NCI-H526 (cell line): ENCODE measurements at regions not wholly inside any gene's neighbourhood (a gene's known extent, or its start where the extent isn't known, plus 50 kb on each side); places are given as distances from the start of the nearest gene placed in this dataset.

Source experiments
- DNase-seq, 2 experiments: peaks; one replicate each; lab custom pipeline; 2025; lab: John Stamatoyannopoulos, UW

DNA sequence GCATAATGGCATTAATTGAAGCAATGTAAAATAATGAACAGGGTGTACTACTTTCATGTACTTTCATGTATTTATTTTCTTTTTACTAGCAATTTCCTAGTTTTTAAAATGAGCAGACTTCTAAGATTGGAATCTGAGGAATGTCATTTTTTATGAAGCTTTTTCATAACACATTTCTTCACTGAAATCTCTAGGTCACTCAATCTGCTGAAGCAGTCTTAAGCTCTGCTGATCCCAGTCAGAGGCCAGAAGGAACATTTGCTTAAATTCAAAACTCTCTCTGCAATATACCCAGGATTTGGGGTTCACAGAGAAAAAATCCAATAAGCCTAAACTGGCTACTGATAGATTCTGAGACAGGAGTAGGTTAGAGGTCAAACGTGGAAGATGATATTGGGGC, 73.6 kb upstream of the CNTN1 start:
- no peak for DNase-seq

DNA sequence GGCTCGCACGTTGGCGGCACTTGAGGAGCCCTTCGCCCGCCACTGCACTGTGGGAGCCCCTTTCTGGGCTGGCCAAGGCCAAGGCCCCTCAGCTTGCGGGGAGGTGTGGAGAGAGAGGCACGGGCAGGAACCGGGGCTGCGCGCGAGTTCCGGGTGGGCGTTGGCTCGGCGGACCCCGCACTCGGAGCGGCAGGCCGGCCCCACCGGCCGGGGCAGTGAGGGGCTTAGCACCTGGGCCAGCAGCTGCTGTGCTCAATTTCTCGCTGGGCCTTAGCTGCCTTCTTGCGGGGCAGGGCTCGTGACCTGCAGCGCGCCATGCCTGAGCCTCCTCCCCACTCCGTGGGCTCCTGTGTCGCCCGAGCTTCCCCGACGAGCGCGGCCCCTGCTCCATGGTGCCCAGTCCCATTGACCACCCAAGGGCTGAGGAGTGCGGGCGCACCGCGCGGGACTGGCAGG, 71.6 kb upstream of the CNTN1 start:
- DNase-seq = no peak

DNA sequence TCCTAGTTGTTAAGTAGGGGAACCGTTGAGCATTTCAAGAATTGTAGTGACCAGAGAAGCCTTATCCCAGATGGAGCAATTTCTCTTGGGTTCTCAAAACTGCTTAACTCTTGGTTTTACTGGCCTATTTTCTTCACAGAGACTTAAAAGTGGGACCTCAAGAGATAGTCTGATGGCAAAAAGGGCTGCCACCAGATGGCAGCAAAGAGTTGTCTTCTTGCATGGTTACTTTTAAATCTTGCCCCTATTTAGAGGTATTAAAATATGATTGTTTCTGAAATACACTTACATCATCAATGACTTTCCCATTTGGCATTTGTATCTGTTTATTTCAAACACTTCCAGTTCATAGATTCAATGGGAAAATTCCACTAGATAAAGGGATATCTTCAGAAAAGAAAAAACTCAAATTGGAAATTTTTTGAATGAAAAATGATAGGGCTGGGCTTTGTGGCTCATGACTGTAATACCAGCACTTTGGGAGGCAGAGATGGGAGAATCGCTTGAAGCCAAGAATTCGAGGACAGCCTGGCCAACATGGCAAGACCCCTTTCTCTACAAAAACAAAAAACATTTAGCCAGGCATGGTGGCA, 69.9 kb upstream of the CNTN1 start:
- DNase-seq = peak in 1 of 2 experiments; percentile 55

DNA sequence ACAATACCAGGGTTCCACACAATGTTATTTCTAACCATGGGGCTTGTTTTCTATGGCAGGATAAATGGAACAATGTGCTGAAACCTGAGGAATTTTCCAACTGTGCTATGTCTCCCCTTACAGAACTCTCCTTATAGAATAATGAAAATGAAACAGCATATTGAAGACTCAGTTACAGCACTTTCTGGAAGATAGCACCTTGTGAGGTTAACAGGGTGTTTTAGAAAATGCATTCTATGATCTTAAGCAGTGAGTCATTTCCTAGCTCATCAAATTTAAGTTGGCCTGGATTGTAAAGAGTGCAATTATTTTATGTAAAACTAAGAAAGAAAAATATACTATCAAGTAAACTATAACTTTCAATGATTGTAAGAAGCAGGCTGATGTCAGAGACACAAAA, 60.1 kb upstream of the CNTN1 start:
- DNase-seq = no peak

DNA sequence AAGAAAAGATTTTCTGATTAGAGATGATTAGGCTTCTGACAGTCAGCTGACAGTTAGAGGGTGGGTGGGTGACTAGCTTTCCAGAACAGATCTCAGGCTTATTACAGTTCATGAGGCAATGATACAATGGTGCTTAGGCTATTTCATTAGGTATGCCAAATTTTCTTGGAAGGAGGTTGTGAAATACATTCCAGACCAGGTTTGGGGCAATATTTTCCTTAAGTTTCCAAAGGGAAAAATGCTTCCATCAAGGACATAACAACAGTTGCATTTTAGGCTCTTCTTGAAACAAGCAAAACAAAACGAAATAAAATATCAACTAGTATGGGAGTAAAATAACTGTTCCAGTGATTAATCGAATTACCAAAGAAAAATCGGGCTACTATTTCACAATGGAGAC, 59.3 kb upstream of the CNTN1 start:
- DNase-seq = no peak

DNA sequence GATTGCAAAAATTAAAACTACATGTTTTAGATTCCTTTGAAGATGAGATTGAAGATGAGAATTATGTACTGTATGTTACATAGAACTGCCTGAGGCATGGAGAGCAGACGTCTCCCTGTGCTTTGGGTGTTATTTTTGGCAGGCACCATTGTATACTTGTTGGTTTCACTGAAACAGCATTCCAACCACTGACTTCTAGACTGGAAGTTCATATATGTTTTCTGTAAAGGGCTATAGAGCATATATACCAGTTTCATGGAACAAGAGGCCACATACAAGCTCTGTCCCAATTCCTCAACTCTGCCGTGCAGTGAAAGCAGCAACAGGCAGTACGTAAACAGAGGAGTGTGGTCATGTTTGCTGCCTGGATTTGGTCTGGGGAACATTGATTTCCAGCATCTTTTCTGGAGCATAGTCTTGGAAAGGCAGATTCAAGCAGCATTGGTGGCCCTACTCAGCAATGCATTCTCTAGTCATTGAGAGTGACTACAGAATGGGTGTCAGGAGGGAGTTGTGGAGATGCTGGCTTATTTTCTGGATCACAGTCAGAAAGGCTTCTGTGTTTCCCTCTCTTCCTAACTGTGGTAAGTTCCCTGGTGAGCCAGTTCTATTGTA, 57.6 kb upstream of the CNTN1 start:
- DNase-seq = no peak

DNA sequence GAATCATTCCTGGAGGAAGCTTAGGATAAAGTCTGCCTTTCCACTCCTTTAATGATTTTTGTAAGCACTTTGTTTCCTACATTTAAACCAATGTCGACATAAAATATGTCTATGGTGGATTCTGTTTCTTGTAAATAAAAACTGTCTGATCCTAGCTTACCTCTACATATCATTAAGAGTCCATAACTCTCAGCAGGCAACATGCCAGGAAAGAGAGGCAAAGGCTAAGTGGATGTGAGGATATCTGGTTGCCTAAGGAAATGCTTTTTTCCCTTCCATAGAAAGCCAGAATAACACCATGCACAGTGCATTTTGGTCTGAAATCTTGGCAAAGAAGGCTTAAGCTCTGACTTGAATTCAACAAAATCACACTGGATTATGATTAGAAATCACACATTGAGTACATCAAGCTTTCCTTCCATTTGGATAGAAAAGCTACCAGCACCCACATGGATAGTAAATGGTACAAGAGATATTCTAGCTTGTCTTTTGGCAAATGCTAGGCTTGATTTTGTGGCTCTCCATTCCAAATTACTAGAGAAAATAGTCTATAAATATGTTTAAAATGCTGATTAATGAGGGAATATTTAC, 57.0 kb upstream of the CNTN1 start:
- no peak for DNase-seq
